Ishikawa (cell line): ENCODE measurements at regions not wholly inside any gene's neighbourhood (a gene's known extent, or its start where the extent isn't known, plus 50 kb on each side); places are given as distances from the start of the nearest gene placed in this dataset.

Experiments
- EP300 ChIP-seq: IDR thresholded peaks from 2 replicates; pipeline ENCODE4 v1.6.1; 2012; ENCODE audit warnings: borderline replicate concordance
- FOXM1 ChIP-seq: IDR thresholded peaks from 2 replicates; pipeline ENCODE4 v1.6.1; 2012; ENCODE audit warnings: low read depth, borderline replicate concordance
- REST ChIP-seq: IDR thresholded peaks from 2 replicates; pipeline ENCODE4 v1.6.1; 2012; ENCODE audit warnings: low read depth, mild to moderate bottlenecking

DNA sequence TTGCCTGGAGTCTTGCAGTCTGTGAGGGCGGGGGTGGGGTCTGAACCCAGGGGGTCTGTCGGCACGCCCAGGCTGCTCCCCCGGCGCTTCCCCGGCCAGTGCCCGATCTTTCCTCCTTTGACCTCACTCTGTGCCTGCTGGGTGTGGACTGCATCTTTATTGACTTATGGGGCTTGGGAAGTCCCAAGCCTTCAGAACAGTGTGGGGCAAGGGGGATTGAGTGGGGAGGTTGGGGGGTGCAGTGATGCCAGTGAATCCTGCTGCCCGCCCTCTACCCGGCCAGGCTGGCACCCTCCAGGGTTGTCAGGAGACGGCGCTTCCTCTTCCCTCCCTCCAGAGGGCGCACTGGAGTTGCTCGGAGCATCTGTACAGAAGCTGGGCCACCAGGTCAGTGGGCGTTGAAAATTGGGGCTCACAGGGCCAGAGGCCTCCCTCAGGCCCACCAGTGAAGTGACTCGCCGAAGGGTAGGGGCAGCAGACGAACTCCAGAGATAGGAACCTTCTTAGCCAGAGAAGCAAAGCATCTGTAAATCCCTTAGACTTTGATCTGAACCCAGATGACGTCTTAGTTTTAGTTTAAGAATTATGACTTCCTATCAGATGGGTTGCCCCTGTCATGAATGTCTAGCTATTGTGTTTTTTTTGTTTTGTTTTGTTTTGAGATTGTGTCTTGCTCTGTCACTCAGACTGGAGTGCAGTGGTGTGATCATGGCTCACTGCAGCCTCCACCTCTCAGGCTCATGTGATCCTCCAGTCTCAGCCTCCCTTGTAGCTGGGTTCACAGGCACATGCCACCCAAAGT lies 184.8 kb upstream of the CIBAR2 start:
- TF ChIP-seq REST (no peak), EP300 (no peak), FOXM1 (no peak)
